ENCODE measurements at regions not wholly inside any gene's neighbourhood (a gene's known extent, or its start where the extent isn't known, plus 50 kb on each side); places are given as distances from the start of the nearest gene placed in this dataset.

- no peak overlapping the region for H3K4me3 ChIP-seq (ENCODE audit: low read depth, low read length)
- no peak for DNase-seq (ENCODE audit: low read depth)
- TF ChIP-seq, protein P1, sequence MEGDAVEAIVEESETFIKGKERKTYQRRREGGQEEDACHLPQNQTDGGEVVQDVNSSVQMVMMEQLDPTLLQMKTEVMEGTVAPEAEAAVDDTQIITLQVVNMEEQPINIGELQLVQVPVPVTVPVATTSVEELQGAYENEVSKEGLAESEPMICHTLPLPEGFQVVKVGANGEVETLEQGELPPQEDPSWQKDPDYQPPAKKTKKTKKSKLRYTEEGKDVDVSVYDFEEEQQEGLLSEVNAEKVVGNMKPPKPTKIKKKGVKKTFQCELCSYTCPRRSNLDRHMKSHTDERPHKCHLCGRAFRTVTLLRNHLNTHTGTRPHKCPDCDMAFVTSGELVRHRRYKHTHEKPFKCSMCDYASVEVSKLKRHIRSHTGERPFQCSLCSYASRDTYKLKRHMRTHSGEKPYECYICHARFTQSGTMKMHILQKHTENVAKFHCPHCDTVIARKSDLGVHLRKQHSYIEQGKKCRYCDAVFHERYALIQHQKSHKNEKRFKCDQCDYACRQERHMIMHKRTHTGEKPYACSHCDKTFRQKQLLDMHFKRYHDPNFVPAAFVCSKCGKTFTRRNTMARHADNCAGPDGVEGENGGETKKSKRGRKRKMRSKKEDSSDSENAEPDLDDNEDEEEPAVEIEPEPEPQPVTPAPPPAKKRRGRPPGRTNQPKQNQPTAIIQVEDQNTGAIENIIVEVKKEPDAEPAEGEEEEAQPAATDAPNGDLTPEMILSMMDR (IDR thresholded peaks at IDR 0.05; ENCODE audit: insufficient read depth, low read length), result no peak
Measured at GRCh38 chr3:145188079-145188770, 972.8 kb downstream of the PLOD2 start.

DNA sequence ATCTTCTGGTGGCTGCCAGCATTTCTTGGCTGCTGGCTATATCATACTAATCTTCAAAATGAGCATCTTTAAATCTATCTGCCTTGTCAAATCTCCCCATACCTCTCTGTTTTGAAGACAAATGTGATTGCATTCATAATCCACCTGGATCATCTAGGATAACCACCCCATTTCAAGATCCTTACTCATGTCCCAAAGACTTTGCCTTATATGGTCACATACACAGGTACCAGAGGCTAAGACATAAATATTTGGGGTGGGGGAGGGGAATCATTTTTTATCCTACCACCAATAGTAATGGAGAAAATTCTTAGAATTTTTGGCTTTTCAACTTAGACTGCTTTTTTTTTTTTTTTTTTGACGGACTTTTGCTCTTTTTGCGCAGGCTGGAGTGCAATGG is 970.8 kb downstream of the PLOD2 start:
- H3K4me3 ChIP-seq (ENCODE audit: low read depth, low read length), result no peak overlapping the region
- no peak for DNase-seq (ENCODE audit: low read depth)
- TF ChIP-seq, protein P1 (IDR thresholded peaks at IDR 0.05; ENCODE audit: insufficient read depth, low read length), result no peak

- no peak overlapping the region for H3K4me3 ChIP-seq (ENCODE audit: low read depth, low read length)
- DNase-seq (ENCODE audit: low read depth), result no peak
- TF ChIP-seq, protein P1 (IDR thresholded peaks at IDR 0.05; ENCODE audit: insufficient read depth, low read length), result no peak
Measured at GRCh38 chr3:145190761-145191160, 970.2 kb downstream of the PLOD2 start.

DNA sequence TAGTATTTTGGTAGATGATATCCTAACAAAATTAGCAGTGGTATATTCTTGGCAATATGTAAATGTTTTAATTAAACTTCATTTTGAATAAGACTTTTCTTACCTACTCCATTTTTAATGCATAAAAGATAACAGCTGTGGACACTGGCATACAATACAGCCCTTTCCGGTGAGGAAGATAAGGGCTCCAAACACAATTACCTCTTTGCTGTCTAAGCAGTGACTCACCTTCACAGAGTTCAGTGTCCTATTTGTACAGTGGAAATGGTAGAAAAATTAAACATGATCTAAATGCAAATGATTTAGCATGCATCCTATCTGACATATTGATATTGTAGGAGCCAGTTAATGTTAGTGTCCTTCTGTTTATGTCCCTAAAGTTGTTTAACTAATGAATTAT is 969.4 kb downstream of the PLOD2 start:
- H3K4me3 ChIP-seq (ENCODE audit: low read depth, low read length), result no peak overlapping the region
- DNase-seq (ENCODE audit: low read depth), result peak; percentile 48
- TF ChIP-seq, protein P1 (IDR thresholded peaks at IDR 0.05; ENCODE audit: insufficient read depth, low read length), result no peak

GRCh38 chr3:145197051-145197820 is 963.7 kb downstream of the PLOD2 start:
- no peak for DNase-seq (ENCODE audit: low read depth)
- H3K4me3 ChIP-seq (ENCODE audit: low read depth, low read length), result no peak overlapping the region
- TF ChIP-seq, protein P1 (IDR thresholded peaks at IDR 0.05; ENCODE audit: insufficient read depth, low read length), result no peak

DNA sequence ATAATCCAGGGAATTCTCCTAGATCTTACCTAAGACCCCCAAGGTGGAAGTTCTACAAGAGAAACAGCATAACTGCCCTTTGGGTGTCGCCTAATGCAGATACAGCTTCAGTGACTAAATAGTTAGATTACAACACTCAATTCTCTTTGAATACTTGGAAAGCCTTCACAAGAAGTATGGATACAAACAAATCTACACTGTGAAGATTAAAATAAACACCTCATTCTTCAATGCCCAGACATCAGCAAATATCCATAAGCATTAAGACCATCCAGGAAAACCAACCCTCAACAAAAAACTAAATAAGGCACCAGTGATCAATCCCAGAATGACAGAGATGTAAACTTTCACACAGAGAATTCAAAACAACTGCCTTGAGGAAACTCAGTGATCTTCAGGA is 963.2 kb downstream of the PLOD2 start:
- no peak overlapping the region for H3K4me3 ChIP-seq (ENCODE audit: low read depth, low read length)
- TF ChIP-seq, protein P1 (IDR thresholded peaks at IDR 0.05; ENCODE audit: insufficient read depth, low read length), result no peak
- no peak for DNase-seq (ENCODE audit: low read depth)

Data from fibroblast of the aortic adventitia (primary cell).